ENCODE measurements at regions not wholly inside any gene's neighbourhood (a gene's known extent, or its start where the extent isn't known, plus 50 kb on each side); places are given as distances from the start of the nearest gene placed in this dataset.

DNA sequence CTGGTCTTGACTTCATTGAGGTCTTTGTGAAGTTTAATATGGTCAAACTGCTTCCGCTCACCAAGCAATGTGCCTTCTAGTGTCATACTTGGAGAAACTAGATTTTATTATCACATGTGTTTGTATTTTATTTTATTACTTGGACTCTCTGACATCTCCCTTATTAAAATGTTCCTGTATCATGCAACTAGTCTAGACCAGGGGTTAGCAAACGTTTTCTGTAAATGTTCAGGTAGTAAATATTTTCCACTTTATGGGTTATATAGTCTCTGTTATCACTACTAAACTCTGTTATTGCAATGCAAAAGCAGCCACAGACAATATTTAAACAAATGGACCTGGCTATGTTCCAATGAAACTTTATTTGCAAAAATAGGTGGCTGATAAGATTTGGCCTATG lies 443.8 kb downstream of the MID1IP1 start:
- Histone ChIP-seq H3K9me2 (no peaks in the 10 kb centered on the region), H3F3A (replicated peaks; ENCODE audit: insufficient read depth) (no peaks in the 10 kb centered on the region), H3K9ac (no peak overlapping the region), H3K4me3 (ENCODE audit: low read depth in 2 of 2, low read length in 1 of 2) (no peak overlapping the region), H3K79me2 (ENCODE audit: insufficient read depth) (no peaks in the 10 kb centered on the region), H3K4me2 (no peak overlapping the region), H3K36me3 (replicated peaks in 1 of 2; ENCODE audit: control insufficient read depth in 1 of 2, insufficient read depth in 2 of 2, low read length in 1 of 2) (no peaks in the 10 kb centered on the region), H3K27ac (ENCODE audit: low read depth in 2 of 2, low read length in 1 of 2) (no peak overlapping the region), H4K20me1 (ENCODE audit: insufficient read depth) (no peaks in the 10 kb centered on the region), H3K4me1 (ENCODE audit: control insufficient read depth in 1 of 2, insufficient read depth in 2 of 2, low read depth in 1 of 2, low read length in 1 of 2) (no peaks in the 10 kb centered on the region; a peak in 1 of 4 replicates), H2AFZ (ENCODE audit: low read depth) (no peak overlapping the region), H3K27me3 (ENCODE audit: insufficient read depth) (no peaks in the 10 kb centered on the region), H3K9me3 (no peaks in the 10 kb centered on the region)
- 30% methylated on average over 2 of the region's 2 CpGs for WGBS (ENCODE audit: low lambda C conversion rate)
- ChIA-PET POLR2A (no interaction called here), CTCF (no interaction called here)
- DNase-seq = no peak
- TF ChIP-seq REST (IDR thresholded peaks at IDR 0.05; ENCODE audit: low read depth, low read length) = no peak
- no peak for TF ChIP-seq NRF1 (IDR thresholded peaks at IDR 0.05; ENCODE audit: low read depth, low read length)
- TF ChIP-seq ELF1 (IDR thresholded peaks at IDR 0.05) = no peak
- TF ChIP-seq GABPA (IDR thresholded peaks at IDR 0.05; ENCODE audit: low read depth) = no peak
- no peak for TF ChIP-seq RXRA (IDR thresholded peaks at IDR 0.05; ENCODE audit: borderline replicate concordance, low read depth)
- no peak for TF ChIP-seq YY1 (IDR thresholded peaks at IDR 0.05; ENCODE audit: low read depth)
- TF ChIP-seq ZBTB33 (IDR thresholded peaks at IDR 0.05; ENCODE audit: borderline replicate concordance, low read depth) = no peak
- TF ChIP-seq, protein P1, sequence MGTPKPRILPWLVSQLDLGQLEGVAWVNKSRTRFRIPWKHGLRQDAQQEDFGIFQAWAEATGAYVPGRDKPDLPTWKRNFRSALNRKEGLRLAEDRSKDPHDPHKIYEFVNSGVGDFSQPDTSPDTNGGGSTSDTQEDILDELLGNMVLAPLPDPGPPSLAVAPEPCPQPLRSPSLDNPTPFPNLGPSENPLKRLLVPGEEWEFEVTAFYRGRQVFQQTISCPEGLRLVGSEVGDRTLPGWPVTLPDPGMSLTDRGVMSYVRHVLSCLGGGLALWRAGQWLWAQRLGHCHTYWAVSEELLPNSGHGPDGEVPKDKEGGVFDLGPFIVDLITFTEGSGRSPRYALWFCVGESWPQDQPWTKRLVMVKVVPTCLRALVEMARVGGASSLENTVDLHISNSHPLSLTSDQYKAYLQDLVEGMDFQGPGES (IDR thresholded peaks at IDR 0.05; ENCODE audit: low read depth, low read length) = no peak
- no peak for TF ChIP-seq USF1 (IDR thresholded peaks at IDR 0.05; ENCODE audit: borderline replicate concordance, low read depth)
- TF ChIP-seq, protein P2, sequence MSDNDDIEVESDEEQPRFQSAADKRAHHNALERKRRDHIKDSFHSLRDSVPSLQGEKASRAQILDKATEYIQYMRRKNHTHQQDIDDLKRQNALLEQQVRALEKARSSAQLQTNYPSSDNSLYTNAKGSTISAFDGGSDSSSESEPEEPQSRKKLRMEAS (IDR thresholded peaks at IDR 0.05; ENCODE audit: low read depth) = no peak
- TF ChIP-seq NFIC (IDR thresholded peaks at IDR 0.05; ENCODE audit: borderline replicate concordance) = no peak
- no peak for TF ChIP-seq CHD2 (IDR thresholded peaks at IDR 0.05; ENCODE audit: low read length, partially characterized antibody)
- TF ChIP-seq POLR2AphosphoS5 (IDR thresholded peaks at IDR 0.05; ENCODE audit: low read depth, low read length) = no peak
- TF ChIP-seq, protein P3, sequence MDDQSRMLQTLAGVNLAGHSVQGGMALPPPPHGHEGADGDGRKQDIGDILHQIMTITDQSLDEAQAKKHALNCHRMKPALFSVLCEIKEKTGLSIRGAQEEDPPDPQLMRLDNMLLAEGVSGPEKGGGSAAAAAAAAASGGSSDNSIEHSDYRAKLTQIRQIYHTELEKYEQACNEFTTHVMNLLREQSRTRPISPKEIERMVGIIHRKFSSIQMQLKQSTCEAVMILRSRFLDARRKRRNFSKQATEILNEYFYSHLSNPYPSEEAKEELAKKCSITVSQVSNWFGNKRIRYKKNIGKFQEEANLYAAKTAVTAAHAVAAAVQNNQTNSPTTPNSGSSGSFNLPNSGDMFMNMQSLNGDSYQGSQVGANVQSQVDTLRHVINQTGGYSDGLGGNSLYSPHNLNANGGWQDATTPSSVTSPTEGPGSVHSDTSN (IDR thresholded peaks at IDR 0.05) = no peak
